ENCODE measurements at regions not wholly inside any gene's neighbourhood (a gene's known extent, or its start where the extent isn't known, plus 50 kb on each side); places are given as distances from the start of the nearest gene placed in this dataset.

GRCh38 chr11:56909080-56909479 lies 79.6 kb upstream of the OR5AK2 start:
- TF ChIP-seq CTCF (IDR thresholded peaks at IDR 0.05), result no peak
- TF ChIP-seq POLR2A (IDR thresholded peaks at IDR 0.05), result no peak
- intact Hi-C loops (cut with DNase I), result no loop called here
- no peaks in the 10 kb centered on the region for H3K36me3 ChIP-seq
- H3K4me3 ChIP-seq (replicated peaks in 1 of 3), result no peak overlapping the region
- no peaks in the 10 kb centered on the region for H3K4me1 ChIP-seq
- H3K27ac ChIP-seq, result no peak overlapping the region
- 80 to 85% methylated on average over 4 of the region's 4 CpGs for WGBS, 2 donors
- no peak for DNase-seq
- no peaks in the 10 kb centered on the region for H3K9me3 ChIP-seq
- H3K27me3 ChIP-seq, result no peaks in the 10 kb centered on the region

GRCh38 chr11:56906683-56907148 lies 82.0 kb upstream of the OR5AK2 start:
- TF ChIP-seq POLR2A (IDR thresholded peaks at IDR 0.05), result no peak
- no peak for TF ChIP-seq CTCF (IDR thresholded peaks at IDR 0.05)
- Histone ChIP-seq H3K4me3 (replicated peaks in 1 of 3) (no peak overlapping the region), H3K36me3 (no peaks in the 10 kb centered on the region), H3K27ac (no peak overlapping the region), H3K4me1 (no peaks in the 10 kb centered on the region), H3K27me3 (no peaks in the 10 kb centered on the region), H3K9me3 (no peaks in the 10 kb centered on the region)
- intact Hi-C loops (cut with DNase I), result no loop called here
- WGBS, 2 donors, result 90 to 91% methylated on average over 2 of the region's 2 CpGs
- DNase-seq, result no peak

- WGBS, 2 donors, result 95 to 98% methylated on average over 1 of the region's 1 CpG
- no peaks in the 10 kb centered on the region for H3K36me3 ChIP-seq
- no peak for DNase-seq
- no peak overlapping the region for H3K27ac ChIP-seq
- TF ChIP-seq CTCF (IDR thresholded peaks at IDR 0.05) (no peak), POLR2A (IDR thresholded peaks at IDR 0.05) (no peak)
- no peaks in the 10 kb centered on the region for H3K4me1 ChIP-seq
- H3K9me3 ChIP-seq, result no peaks in the 10 kb centered on the region
- H3K27me3 ChIP-seq, result no peaks in the 10 kb centered on the region
- no peak overlapping the region for H3K4me3 ChIP-seq (replicated peaks in 1 of 3)
- intact Hi-C loops (cut with DNase I), result no loop called here
Measured at GRCh38 chr11:56905936-56906335, 82.8 kb upstream of the OR5AK2 start.

GRCh38 chr11:56905442-56905841 lies 83.3 kb upstream of the OR5AK2 start:
- Histone ChIP-seq H3K27me3 (no peaks in the 10 kb centered on the region), H3K4me1 (no peaks in the 10 kb centered on the region), H3K27ac (no peak overlapping the region), H3K4me3 (replicated peaks in 1 of 3) (no peak overlapping the region), H3K36me3 (no peaks in the 10 kb centered on the region), H3K9me3 (no peaks in the 10 kb centered on the region)
- no peak for DNase-seq
- 83% methylated on average over 4 of the region's 4 CpGs for WGBS, 2 donors
- TF ChIP-seq POLR2A (IDR thresholded peaks at IDR 0.05) (no peak), CTCF (IDR thresholded peaks at IDR 0.05) (no peak)
- intact Hi-C loops (cut with DNase I), result no loop called here

GRCh38 chr11:56898856-56899255 lies 89.9 kb upstream of the OR5AK2 start:
- Histone ChIP-seq H3K27ac (no peak overlapping the region), H3K4me3 (replicated peaks in 1 of 3) (no peak overlapping the region), H3K36me3 (no peaks in the 10 kb centered on the region), H3K27me3 (no peaks in the 10 kb centered on the region), H3K9me3 (no peaks in the 10 kb centered on the region), H3K4me1 (no peaks in the 10 kb centered on the region)
- TF ChIP-seq POLR2A (IDR thresholded peaks at IDR 0.05) (no peak), CTCF (IDR thresholded peaks at IDR 0.05) (no peak)
- 93 to 94% methylated on average over 5 of the region's 5 CpGs for WGBS, 2 donors
- intact Hi-C loops (cut with DNase I), result no loop called here
- no peak for DNase-seq

Data from thyroid gland (tissue), 4 donors.